Keratinocyte (primary cell): ENCODE measurements at regions not wholly inside any gene's neighbourhood (a gene's known extent, or its start where the extent isn't known, plus 50 kb on each side); places are given as distances from the start of the nearest gene placed in this dataset.

Experiments used
- DNase-seq: peaks from one replicate; pipeline ENCODE4 v3.0.0-alpha.2; 2011; ENCODE audit warnings: low read depth, missing footprints, low spot score
- FAIRE-seq: peaks from 2 replicates; lab custom pipeline; 2011; peaks lifted over from hg19 to GRCh38; lab: Jason Lieb, UNC
- H2AFZ ChIP-seq: 2 replicates; pipeline ENCODE4 v1.6.0; 2012; ENCODE audit warnings: low read length, control low read depth, inconsistent platforms; ENCODE audit not compliant: control insufficient read depth
- H3K27ac ChIP-seq: 2 replicates; pipeline ENCODE4 v1.5.1; 2011; ENCODE audit warnings: low read length; ENCODE audit not compliant: control insufficient read depth, insufficient read depth
- H3K27me3 ChIP-seq: 3 replicates; pipeline ENCODE4 v1.6.0; 2011; ENCODE audit warnings: low read length; ENCODE audit not compliant: control insufficient read depth, insufficient read depth; ENCODE audit errors: extremely low read depth
- H3K36me3 ChIP-seq, 2 experiments: 2 replicates in 1 of 2; 3 replicates in 1 of 2; pipeline ENCODE4 v1.5.1; 2011; ENCODE audit warnings: low read length in 2 of 2, mild to moderate bottlenecking in 1 of 2; ENCODE audit not compliant: control insufficient read depth in 2 of 2, insufficient read depth in 2 of 2; ENCODE audit errors: extremely low read depth in 1 of 2
- H3K4me1 ChIP-seq: 3 replicates; pipeline ENCODE4 v1.5.1; 2011; ENCODE audit warnings: low read length; ENCODE audit not compliant: control insufficient read depth, insufficient read depth; ENCODE audit errors: extremely low read depth
- H3K4me2 ChIP-seq: 3 replicates; pipeline ENCODE4 v1.6.0; 2011; ENCODE audit warnings: low read depth, low read length; ENCODE audit not compliant: control insufficient read depth, insufficient read depth; ENCODE audit errors: extremely low read depth
- H3K4me3 ChIP-seq, 3 experiments: fragments of 200-600 bp in 1 of 3; sonication (generic) in 1 of 3; 2 replicates in 2 of 3; 3 replicates in 1 of 3; pipeline ENCODE4 v1.5.1; 2011 to 2016; ENCODE audit warnings: low read length in 3 of 3, mild to moderate bottlenecking in 3 of 3, control low read depth in 2 of 3, inconsistent platforms in 1 of 3, low read depth in 1 of 3, mixed read lengths in 1 of 3, mixed run types in 1 of 3, moderate library complexity in 1 of 3; ENCODE audit not compliant: control insufficient read depth in 2 of 3, insufficient read depth in 2 of 3; ENCODE audit errors: extremely low read depth in 1 of 3
- H3K79me2 ChIP-seq: 2 replicates; pipeline ENCODE4 v1.6.0; 2012; ENCODE audit warnings: low read length; ENCODE audit not compliant: control insufficient read depth, insufficient read depth
- H3K9ac ChIP-seq: 3 replicates; pipeline ENCODE4 v1.6.0; 2011; ENCODE audit warnings: low read length; ENCODE audit not compliant: control insufficient read depth, insufficient read depth; ENCODE audit errors: extremely low read depth
- H3K9me1 ChIP-seq: 3 replicates; pipeline ENCODE4 v1.6.0; 2011; ENCODE audit warnings: low read length; ENCODE audit not compliant: control insufficient read depth, insufficient read depth; ENCODE audit errors: extremely low read depth
- H3K9me3 ChIP-seq: 2 replicates; pipeline ENCODE4 v1.5.1; 2012; ENCODE audit warnings: low read depth, low read length; ENCODE audit not compliant: control insufficient read depth
- H4K20me1 ChIP-seq: 3 replicates; pipeline ENCODE4 v1.6.0; 2011; ENCODE audit warnings: low read length; ENCODE audit not compliant: control insufficient read depth, insufficient read depth; ENCODE audit errors: extremely low read depth
- CTCF ChIP-seq, 3 experiments: IDR thresholded peaks in 1 of 3; conservative IDR thresholded peaks in 1 of 3; optimal IDR thresholded peaks in 1 of 3; 2 replicates in 2 of 3; 3 replicates in 1 of 3; pipeline versions ENCODE3 to v1.5.1; 2011; ENCODE audit warnings: low read length in 3 of 3, mild to moderate bottlenecking in 3 of 3, moderate library complexity in 2 of 3, control low read depth in 1 of 3, inconsistent platforms in 1 of 3; ENCODE audit not compliant: insufficient read depth in 2 of 3; ENCODE audit errors: extremely low read depth in 1 of 3
- EZH2 ChIP-seq: IDR thresholded peaks from one replicate; pipeline ENCODE4 v1.6.1; 2012; ENCODE audit warnings: inconsistent platforms, mild to moderate bottlenecking, low read length, moderate library complexity
- dilution Hi-C: fragments of 300-500 bp; cut with MboI; formaldehyde crosslinking; loops from one replicate; pipeline ENCODE4 v1.7.0; 2020; ENCODE audit warnings: low sequenced_read_pairs; ENCODE audit not compliant: extremely low pct_ligation_motif_present

GRCh38 chr13:64765636-64766035 is 2464.5 kb downstream of the PCDH9 start:
- Histone ChIP-seq H3K9ac (no peak overlapping the region), H2AFZ (no peak overlapping the region), H3K36me3 (no peaks in the 10 kb centered on the region), H3K79me2 (no peaks in the 10 kb centered on the region), H3K27ac (no peak overlapping the region), H3K9me3 (no peaks in the 10 kb centered on the region), H3K9me1 (no peaks in the 10 kb centered on the region), H3K4me1 (no peaks in the 10 kb centered on the region), H4K20me1 (no peaks in the 10 kb centered on the region), H3K27me3 (no peaks in the 10 kb centered on the region), H3K4me3 (no peak overlapping the region), H3K4me2 (no peak overlapping the region)
- FAIRE-seq (no peak), DNase-seq (no peak)
- dilution Hi-C loops, result no loop called here
- TF ChIP-seq EZH2 (no peak), CTCF (optimal IDR thresholded peaks at IDR 0.05 in 1 of 3, IDR thresholded peaks at IDR 0.05 in 1 of 3, conservative IDR thresholded peaks at IDR 0.05 in 1 of 3; ENCODE audit: extremely low read depth in 1 of 3, insufficient read depth in 2 of 3, low read length in 3 of 3) (no peak)

- no peaks in the 10 kb centered on the region for H3K27me3 ChIP-seq
- TF ChIP-seq EZH2 (no peak), CTCF (optimal IDR thresholded peaks at IDR 0.05 in 1 of 3, IDR thresholded peaks at IDR 0.05 in 1 of 3, conservative IDR thresholded peaks at IDR 0.05 in 1 of 3; ENCODE audit: extremely low read depth in 1 of 3, insufficient read depth in 2 of 3, low read length in 3 of 3) (no peak)
- H3K4me2 ChIP-seq, result no peak overlapping the region
- dilution Hi-C loops, result no loop called here
- H3K4me1 ChIP-seq, result no peaks in the 10 kb centered on the region
- no peaks in the 10 kb centered on the region for H4K20me1 ChIP-seq
- no peaks in the 10 kb centered on the region for H3K36me3 ChIP-seq
- no peak overlapping the region for H3K9ac ChIP-seq
- FAIRE-seq (no peak), DNase-seq (no peak)
- no peaks in the 10 kb centered on the region for H3K9me1 ChIP-seq
- no peak overlapping the region for H2AFZ ChIP-seq
- no peak overlapping the region for H3K4me3 ChIP-seq
- no peaks in the 10 kb centered on the region for H3K9me3 ChIP-seq
- no peaks in the 10 kb centered on the region for H3K79me2 ChIP-seq
- no peak overlapping the region for H3K27ac ChIP-seq
Measured at GRCh38 chr13:64758521-64759244, 2471.5 kb downstream of the PCDH9 start.
